Keratinocyte (primary cell): ENCODE measurements at regions not wholly inside any gene's neighbourhood (a gene's known extent, or its start where the extent isn't known, plus 50 kb on each side); places are given as distances from the start of the nearest gene placed in this dataset.

Experiments
- CTCF ChIP-seq, 3 experiments: IDR thresholded peaks in 1 of 3; conservative IDR thresholded peaks in 1 of 3; optimal IDR thresholded peaks in 1 of 3; 2 replicates in 2 of 3; 3 replicates in 1 of 3; pipeline versions ENCODE3 to v1.5.1; 2011; ENCODE audit warnings: low read length in 3 of 3, mild to moderate bottlenecking in 3 of 3, moderate library complexity in 2 of 3, control low read depth in 1 of 3, inconsistent platforms in 1 of 3; ENCODE audit not compliant: insufficient read depth in 2 of 3; ENCODE audit errors: extremely low read depth in 1 of 3
- EZH2 ChIP-seq: IDR thresholded peaks from one replicate; pipeline ENCODE4 v1.6.1; 2012; ENCODE audit warnings: inconsistent platforms, mild to moderate bottlenecking, low read length, moderate library complexity

GRCh38 chr3:178155521-178155920, 380.7 kb upstream of the KCNMB2 start:
- TF ChIP-seq CTCF (optimal IDR thresholded peaks at IDR 0.05 in 1 of 3, IDR thresholded peaks at IDR 0.05 in 1 of 3, conservative IDR thresholded peaks at IDR 0.05 in 1 of 3; ENCODE audit: extremely low read depth in 1 of 3, insufficient read depth in 2 of 3, low read length in 3 of 3), result peak in 1 of 3 experiments; percentile 12
- TF ChIP-seq EZH2, result no peak
